Stimulated activated CD8-positive, alpha-beta memory T cell treated with anti-CD3 and anti-CD28 coated beads, Interleukin-12 subunit alpha, Interleukin-12 subunit beta, amount 100 ng/mL, for 24 hours (primary cell): ENCODE measurements at regions not wholly inside any gene's neighbourhood (a gene's known extent, or its start where the extent isn't known, plus 50 kb on each side); places are given as distances from the start of the nearest gene placed in this dataset.
"Not testable (repeated sequence)": the region's sequence is repeated elsewhere in the genome, so short reads cannot be mapped to it uniquely, and the experiment has no call there.

Source experiments
- DNase-seq: peaks from one replicate; pipeline ENCODE4 v3.0.0-alpha.2; 2020; ENCODE audit errors: extremely low read depth

- no peak for DNase-seq
These were observed 244.1 kb upstream of the PODXL start for GRCh38 chr7:131800531-131800930.

DNA sequence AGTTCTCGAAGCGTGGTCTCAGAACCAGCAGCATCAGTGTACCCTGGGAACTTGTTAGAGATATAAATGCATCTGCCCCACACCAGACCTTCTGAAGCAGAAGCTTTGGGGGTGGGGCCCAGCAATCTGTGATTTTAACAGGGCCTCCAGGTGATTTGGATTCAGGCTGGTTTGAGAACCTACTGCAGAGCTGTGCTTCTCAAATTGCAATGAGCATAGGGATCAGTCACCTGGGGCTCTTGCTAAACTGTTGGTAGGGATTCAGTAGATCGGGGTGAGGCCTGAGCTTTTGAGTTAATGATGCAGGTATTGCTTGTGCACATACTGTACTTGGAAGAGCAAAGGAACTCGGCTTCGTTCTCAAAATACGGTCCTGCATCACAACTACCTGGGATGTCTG lies 243.6 kb upstream of the PODXL start:
- DNase-seq: no peak

- DNase-seq: no peak
These were observed 241.4 kb upstream of the PODXL start for GRCh38 chr7:131797841-131798240.

GRCh38 chr7:131795400-131795799 lies 239.0 kb upstream of the PODXL start:
- DNase-seq: no peak

DNA sequence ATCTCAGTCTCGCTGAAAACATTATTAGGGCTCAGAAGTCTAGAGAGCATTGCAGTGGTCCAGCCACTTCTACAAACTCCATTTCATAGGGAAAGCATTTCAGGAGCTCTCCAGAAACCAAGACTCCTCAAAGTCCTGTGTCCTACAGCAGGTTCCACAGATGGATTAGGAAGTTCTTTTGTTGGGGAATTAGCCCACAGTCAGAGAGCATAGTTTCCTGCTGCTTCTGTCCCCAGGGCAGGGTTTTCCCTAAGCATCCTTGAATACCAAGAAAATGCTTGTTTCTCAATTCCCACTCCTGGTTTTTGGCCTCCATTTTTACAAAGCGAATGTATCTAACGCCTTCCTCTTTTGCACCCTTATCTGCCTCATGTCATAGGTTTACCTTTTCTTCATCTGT lies 235.9 kb upstream of the PODXL start:
- DNase-seq: no peak

- DNase-seq: no peak
These were observed 230.7 kb upstream of the PODXL start for GRCh38 chr7:131787101-131787500.

GRCh38 chr7:131786204-131786603 lies 229.8 kb upstream of the PODXL start:
- no peak for DNase-seq

- DNase-seq: no peak
These were observed 222.2 kb upstream of the PODXL start for GRCh38 chr7:131778601-131779000.

DNA sequence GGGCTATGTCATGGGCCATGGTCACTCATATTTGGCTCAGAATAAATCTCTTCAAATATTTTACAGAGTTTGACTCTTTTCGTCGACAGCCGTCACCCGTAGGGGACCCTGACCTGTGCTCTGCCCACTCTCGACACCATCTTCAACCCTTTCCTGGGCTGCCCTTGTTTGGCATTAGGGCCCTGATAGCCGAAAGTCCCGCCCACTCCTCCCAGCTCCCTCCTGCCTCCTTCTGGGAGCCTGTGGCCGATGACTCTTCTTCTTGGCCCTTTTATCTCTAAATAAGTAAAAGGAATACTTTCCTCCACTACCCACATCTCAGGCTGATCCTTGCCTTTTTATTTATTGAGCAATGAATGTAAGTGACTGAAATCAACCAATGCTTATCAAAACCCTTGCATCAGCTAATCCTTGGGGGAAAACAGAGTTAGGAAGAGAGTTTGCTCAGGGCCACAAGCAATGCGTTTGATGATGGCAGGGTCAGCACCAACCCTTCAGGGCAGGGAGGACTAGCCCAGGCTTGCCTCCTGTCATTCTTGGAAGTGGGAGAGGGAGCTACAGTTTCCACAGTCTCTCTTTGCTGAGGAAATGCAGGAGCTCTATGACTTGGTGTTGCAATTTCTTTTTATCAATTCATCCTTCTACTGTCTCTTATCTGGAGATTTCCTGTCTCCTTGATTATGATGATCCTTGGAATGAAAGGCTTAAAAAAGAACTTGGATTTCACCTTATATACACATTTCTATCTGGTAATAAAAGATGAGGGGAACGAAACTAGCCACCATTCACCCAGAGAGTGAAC lies 218.2 kb upstream of the PODXL start:
- no peak for DNase-seq

DNA sequence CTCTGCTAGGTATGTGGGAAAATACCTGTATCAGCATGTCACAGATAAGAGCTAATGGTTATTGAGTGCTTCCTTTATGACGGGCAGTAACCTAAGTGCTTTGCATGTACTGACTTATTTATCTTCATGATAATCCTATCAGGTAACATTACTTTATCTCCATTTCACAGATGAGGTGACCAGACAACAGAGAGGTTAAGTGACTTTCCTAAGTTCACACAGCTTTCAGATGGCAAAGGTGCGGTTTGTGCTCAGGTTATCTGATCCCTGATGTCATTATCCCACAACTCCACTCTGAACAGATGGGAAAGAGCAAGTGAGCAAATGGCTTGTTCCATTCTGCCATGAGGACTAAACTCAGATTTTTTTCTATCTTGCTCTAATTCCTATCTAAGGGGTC lies 217.0 kb upstream of the PODXL start:
- no peak for DNase-seq

DNA sequence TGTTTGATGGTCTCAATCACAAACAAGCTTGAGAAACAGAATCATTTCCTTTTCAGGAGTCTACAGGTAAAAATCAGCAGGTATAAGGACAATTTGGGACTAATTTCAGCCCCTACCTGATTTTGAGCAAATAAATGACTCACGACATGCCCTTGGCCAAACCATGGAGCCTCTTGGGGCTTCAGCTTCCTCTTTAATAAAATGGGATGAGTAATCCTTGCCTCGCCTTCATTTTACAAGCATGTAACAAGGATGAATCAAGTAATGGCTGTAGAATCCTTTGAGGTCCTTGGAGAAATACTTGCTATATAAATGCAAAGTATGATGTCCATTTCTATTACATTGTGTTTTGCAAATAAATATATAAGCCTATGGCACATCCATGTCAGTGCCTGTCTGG lies 212.8 kb upstream of the PODXL start:
- DNase-seq: no peak

DNA sequence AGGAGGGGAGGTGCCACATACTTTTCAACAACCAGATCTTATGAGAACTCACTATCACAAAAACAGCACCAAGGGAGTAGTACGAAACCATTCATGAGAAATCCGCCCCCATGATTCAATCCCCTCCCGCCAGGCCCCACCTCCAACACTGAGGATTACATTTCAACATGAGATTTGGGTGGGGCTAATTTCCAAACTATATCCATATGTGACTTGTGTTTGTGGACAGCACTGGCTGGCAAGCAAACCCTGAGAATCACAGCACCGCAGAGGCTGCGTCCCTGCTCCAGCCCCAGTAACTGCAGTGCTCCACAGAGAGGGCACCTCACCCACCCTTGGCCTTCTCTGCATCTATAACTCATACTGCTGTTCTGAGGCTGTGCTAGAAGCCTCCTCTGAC lies 211.2 kb upstream of the PODXL start:
- DNase-seq: no peak

DNA sequence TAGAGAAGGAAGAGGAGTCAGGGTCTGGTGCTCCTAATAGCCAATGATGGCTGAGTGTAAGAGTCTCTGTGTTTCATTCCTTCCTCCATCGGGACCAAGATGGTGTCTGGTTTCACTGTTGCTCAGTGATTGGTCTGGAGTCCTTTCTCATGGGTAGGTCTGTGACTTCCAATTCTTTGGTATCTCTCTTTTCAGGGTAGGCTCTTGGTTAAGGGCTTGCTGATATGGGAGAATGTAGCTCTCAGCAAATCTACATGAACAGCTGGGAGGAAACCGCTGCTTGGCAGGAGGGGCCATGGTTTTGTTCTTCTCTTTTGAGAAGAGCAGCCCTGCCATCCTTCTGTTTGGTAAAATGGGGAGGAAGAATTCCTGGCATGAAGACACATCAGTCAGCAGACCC lies 209.1 kb upstream of the PODXL start:
- DNase-seq: no peak

DNA sequence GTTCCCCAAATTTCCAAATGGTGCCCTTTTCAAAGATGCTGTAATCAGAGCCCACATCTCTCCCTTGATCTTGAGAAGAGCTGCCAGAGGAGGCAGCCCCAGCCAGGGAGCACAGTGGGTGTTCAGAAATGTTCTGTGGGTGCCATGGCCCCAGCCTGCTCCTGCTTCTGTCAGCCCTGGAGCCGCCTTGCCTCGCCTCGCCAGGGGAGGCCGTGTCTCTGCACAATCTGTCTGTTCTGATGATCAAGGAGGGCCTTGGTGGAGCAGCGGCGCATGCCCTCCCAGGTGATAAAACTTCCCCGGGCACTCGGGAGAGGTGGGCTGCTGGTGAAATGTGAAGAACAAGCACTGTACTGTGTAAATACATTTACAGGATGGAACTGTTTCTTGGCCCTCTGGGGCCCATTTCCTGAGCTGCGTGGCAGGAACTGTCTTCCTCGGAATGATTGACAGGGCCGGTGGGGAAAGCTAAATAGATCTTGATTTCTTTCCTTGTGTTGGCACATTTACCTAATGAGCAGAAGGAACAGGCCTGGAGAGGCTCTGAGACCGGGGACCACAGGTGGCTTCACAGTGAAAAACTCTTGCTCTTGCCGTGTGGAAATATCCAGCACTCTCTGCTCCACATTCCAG lies 207.8 kb upstream of the PODXL start:
- no peak for DNase-seq

GRCh38 chr7:131762753-131763152 lies 206.3 kb upstream of the PODXL start:
- DNase-seq: no peak

DNA sequence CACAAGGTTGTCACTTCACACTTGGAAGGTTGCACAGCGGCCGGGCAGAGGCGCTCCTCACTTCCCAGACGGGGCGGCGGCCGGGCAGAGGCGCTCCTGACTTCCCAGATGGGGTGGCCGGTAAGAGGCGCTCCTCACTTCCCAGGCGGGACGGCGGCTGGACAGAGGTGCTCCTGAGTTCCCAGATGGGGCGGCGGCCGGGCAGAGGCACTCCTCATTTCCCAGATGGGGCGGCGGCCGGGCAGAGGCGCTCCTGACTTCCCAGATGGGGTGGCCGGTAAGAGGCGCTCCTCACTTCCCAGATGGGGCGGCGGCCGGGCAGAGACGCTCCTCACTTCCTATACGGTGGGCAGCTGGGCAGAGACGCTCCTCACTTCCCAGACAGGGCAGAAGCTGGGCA lies 199.4 kb upstream of the PODXL start:
- not testable (repeated sequence) for DNase-seq

GRCh38 chr7:131753620-131754222 lies 197.3 kb upstream of the PODXL start:
- no peak for DNase-seq

DNA sequence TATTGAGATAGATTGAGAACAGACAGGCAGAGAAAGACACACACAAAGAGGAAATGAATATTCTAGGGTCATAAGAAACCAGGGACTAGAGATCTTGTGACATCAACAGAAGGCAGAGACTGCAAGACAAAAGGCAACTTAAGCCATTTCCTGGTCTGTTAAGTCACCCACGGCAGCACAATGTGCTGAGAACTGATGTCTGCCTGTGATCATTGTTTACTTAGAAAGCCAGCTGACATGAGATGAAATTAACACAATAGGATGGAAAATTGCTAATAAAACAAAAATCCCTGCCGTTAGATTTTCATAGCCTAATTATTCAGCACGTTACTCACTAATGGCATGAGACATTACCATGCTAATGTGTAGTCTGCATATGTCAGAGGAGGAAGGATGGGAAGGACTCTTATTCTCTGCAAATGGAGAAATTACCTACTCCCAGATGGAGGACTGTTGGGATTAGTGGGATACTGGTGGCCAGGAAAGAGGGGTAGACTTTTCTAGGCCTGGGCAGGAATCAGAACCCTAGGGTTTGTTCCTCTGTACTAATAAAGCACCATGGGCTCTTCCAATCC lies 191.3 kb upstream of the PODXL start:
- DNase-seq: no peak

- DNase-seq: no peak
These were observed 189.2 kb upstream of the PODXL start for GRCh38 chr7:131745390-131746248.

DNA sequence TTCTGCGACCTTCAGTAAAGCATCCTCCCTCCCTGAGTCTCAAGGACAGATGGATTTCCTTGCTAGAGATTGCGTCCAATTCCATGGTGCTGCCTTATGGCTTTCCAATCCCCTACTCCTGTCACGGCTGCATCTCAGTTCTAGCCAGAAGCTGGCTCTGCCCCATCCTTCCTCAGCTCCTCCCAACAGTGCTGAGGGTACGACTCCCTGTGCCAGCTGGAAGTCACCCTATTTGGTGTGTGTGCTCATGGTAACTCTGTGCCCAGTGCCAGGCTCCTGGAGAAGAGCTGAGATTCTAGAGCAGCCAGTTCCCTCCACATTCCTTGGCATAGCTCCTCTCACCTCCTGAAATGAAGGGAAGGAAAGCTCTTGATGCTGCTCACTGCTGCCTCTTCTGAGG lies 185.0 kb upstream of the PODXL start:
- no peak for DNase-seq

- no peak for DNase-seq
These were observed 181.5 kb upstream of the PODXL start for GRCh38 chr7:131737746-131738465.
